Lung microvascular endothelial cell (primary cell): ENCODE measurements at regions not wholly inside any gene's neighbourhood (a gene's known extent, or its start where the extent isn't known, plus 50 kb on each side); places are given as distances from the start of the nearest gene placed in this dataset.
"Not testable (repeated sequence)": the region's sequence is repeated elsewhere in the genome, so short reads cannot be mapped to it uniquely, and the experiment has no call there.

Experiments used
- DNase-seq, 2 donors: peaks; one replicate each; pipeline versions ENCODE4 v3.0.0 to v3.0.0-alpha.2; 2010; ENCODE audit warnings: low read depth in 2 of 2

- no peak for DNase-seq
Observed at GRCh38 chr3:80355144-80355543, 587.3 kb upstream of the ROBO1 start.

DNA sequence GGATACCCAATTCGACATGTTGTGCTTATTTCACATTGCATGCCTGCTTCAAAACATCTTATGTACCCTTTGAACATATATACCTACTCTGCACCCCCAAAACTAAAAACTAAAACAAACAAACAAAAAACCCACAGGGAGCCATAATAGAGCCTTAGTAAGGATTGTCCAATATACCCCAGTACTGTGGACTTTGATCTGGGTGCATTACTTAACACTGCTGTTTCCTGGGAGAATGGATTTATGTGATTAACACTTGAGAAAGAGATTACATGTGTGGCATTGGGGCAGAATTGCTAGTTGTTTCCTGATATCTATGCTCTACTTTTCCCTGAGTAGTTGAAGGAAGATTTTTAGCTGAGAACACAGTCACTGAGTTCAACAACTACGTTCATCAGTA, 583.4 kb upstream of the ROBO1 start:
- no peak for DNase-seq

DNA sequence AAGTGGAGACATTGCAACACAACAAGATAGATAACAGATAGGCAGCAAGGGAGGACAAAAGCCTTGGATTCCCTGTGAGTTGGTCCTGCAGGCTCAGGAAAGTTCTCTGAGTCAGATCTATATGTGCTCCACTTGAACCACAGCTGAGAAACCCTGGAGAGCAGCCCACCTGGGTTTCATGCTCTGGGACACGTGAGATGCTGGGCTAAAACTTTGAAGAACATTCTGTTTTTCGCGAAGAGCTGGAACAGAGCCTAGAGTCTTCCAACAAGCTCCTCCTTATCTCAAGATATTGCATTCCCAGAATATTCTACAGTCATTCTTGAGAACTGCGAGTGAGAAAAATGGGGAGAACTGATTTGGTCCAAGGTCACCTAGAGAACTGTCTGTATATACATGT, 583.0 kb upstream of the ROBO1 start:
- no peak for DNase-seq

- no peak for DNase-seq
Observed at GRCh38 chr3:80338366-80338765, 570.6 kb upstream of the ROBO1 start.

GRCh38 chr3:80334534-80334933, 566.7 kb upstream of the ROBO1 start:
- no peak for DNase-seq

- no peak for DNase-seq
Observed at GRCh38 chr3:80331494-80332170, 563.8 kb upstream of the ROBO1 start.

GRCh38 chr3:80314541-80314940, 546.7 kb upstream of the ROBO1 start:
- DNase-seq: not testable (repeated sequence)

- no peak for DNase-seq
Observed at GRCh38 chr3:80308637-80309036, 540.8 kb upstream of the ROBO1 start.

- DNase-seq: no peak
Observed at GRCh38 chr3:80307844-80308243, 540.0 kb upstream of the ROBO1 start.

GRCh38 chr3:80297720-80298119, 529.9 kb upstream of the ROBO1 start:
- peak in 1 of 2 donors; percentile 10 for DNase-seq

- DNase-seq: no peak
Observed at GRCh38 chr3:80285388-80285787, 517.6 kb upstream of the ROBO1 start.

DNA sequence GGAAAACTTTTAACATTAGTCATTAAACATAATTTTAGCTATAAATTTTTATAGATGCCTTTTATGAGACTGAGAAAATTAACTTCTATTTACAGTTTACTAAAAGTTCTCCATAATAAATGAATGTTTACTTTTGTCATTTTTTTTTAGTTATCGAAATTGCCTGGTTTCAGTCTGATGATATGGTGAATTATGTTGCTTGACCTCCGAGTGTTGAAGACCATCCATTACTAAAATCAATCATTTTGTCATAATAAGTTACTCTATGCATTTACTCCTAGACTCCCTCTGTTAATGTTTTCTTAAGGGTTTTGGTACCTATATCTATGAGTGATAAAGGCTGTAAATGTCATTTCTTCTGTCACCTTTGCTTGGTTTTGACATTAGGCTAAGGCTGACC, 516.0 kb upstream of the ROBO1 start:
- no peak for DNase-seq

- no peak for DNase-seq
Observed at GRCh38 chr3:80278056-80278455, 510.3 kb upstream of the ROBO1 start.

GRCh38 chr3:80275120-80275519, 507.3 kb upstream of the ROBO1 start:
- DNase-seq: no peak

DNA sequence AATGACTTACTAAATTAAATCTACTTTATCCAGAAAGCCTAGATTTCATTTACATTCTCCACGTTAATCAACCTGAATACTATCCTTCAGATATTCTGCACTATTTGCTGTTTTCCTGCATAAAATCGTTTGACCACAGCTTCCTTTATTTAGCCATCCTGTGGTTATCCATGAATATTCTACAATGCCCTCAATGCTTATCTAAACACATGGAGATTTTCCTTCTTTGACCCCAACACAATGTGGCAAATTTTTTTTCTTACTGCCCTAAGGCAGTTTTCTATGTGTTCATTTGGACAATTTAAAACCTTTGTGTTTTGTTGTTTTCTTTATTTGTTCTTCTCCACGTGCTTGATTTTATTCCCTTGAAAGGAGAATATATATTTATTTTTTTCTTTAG, 495.5 kb upstream of the ROBO1 start:
- no peak for DNase-seq

DNA sequence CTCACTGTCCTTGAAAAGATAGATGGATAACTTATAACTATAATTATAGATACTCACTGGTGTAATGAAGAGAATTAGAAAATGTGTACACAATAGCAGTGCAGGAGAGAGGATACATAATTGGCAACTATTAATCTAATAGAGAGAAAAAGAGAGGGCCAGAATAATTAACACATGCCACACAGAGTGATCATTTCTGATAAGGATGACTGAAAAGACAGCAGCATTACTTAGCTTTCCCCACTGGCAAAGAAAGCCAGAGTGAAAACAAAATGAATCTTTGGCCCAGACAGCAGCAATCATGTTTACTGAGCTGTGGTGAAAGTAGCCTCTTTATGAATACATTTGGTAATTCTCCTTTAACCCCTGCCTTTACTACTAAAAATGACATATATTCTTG, 493.3 kb upstream of the ROBO1 start:
- DNase-seq: no peak

- no peak for DNase-seq
Observed at GRCh38 chr3:80259736-80260135, 491.9 kb upstream of the ROBO1 start.

- DNase-seq: no peak
Observed at GRCh38 chr3:80252113-80252512, 484.3 kb upstream of the ROBO1 start.

DNA sequence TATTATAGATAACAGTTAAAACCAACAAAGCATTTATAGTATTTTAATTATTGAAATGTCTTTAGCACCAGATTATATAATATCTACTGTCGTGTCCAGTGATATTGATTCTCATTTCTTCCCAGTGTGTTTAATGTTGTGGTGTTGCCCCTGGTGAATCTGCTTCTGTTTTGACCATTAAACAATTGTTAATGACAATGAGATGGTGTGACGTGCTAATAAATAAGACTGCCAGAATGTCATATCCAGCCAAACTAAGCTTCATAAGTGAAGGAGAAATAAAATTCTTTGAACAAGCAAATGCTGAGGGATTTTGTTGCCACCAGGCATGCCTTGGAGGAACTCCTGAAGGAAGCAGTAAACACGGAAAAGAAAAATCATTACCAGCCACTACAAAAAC, 480.0 kb upstream of the ROBO1 start:
- no peak for DNase-seq

DNA sequence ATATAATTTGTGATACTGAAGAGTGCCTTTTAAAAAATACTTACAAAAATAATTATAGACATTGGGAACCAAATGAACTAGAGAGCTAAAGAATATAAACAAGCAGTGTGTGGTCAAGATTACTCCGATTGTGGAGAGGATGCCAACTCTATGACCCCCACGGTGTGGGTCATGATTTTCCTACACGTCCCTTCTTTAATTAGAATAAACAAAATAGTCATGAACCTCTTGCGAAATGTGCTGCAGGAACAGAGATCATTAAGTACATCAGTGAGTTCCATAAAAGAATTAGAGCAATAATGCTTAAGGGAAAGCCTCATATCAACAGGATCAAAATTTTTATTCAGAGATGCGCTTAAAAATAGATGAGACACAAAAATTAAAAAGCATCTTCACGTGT, 476.6 kb upstream of the ROBO1 start:
- peak in 1 of 2 donors; percentile 24 for DNase-seq

- DNase-seq: no peak
Observed at GRCh38 chr3:80241791-80242190, 474.0 kb upstream of the ROBO1 start.

- DNase-seq: no peak
Observed at GRCh38 chr3:80239301-80239700, 471.5 kb upstream of the ROBO1 start.

- DNase-seq: peak in 1 of 2 donors; percentile 40
Observed at GRCh38 chr3:80238606-80239005, 470.8 kb upstream of the ROBO1 start.

DNA sequence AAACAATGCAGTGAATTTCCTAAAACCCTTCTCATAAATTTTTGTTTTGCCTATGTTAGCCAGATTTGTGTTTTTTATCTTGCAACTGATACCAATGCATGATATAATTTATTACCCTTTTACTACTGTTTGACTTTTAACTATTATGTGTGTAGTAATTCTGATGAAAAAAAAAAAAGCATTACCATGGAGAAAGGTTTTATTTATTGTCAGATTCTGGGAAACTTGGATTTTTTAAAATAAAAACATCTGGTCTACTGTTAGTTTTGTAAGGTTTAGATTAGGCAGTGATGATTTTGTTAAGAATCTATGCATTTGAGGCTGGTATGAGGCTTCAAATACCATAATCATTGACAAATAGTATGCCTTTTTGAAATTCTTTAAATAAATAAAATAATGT, 470.4 kb upstream of the ROBO1 start:
- DNase-seq: no peak
